ENCODE measurements at regions not wholly inside any gene's neighbourhood (a gene's known extent, or its start where the extent isn't known, plus 50 kb on each side); places are given as distances from the start of the nearest gene placed in this dataset.

- no peak overlapping the region for H3K27ac ChIP-seq (ENCODE audit: low read depth, low read length, poor library complexity, severe bottlenecking)
Observed at GRCh38 chr15:96027501-96027900, 303.0 kb upstream of the NR2F2 start.

GRCh38 chr15:96028620-96029019, 301.9 kb upstream of the NR2F2 start:
- Histone ChIP-seq H2AFZ (ENCODE audit: low read length) (no peak overlapping the region), H3K79me2 (ENCODE audit: insufficient read depth, low read length) (no peaks in the 10 kb centered on the region), H3F3A (ENCODE audit: insufficient read depth, low read length) (no peaks in the 10 kb centered on the region), H3K4me1 (ENCODE audit: insufficient read depth, low read length, severe bottlenecking) (no peaks in the 10 kb centered on the region), H3K27ac (ENCODE audit: low read depth, low read length, poor library complexity, severe bottlenecking) (no peak overlapping the region), H3K9ac (ENCODE audit: low read length) (no peak overlapping the region), H3K27me3 (ENCODE audit: insufficient read depth, low read length) (no peaks in the 10 kb centered on the region), H4K20me1 (ENCODE audit: insufficient read depth, low read length) (no peaks in the 10 kb centered on the region), H3K9me2 (ENCODE audit: low read depth, low read length) (no peaks in the 10 kb centered on the region), H3K4me2 (ENCODE audit: low read length) (no peak overlapping the region), H3K36me3 (ENCODE audit: insufficient read depth, low read length) (no peaks in the 10 kb centered on the region), H3K4me3 (ENCODE audit: low read depth, low read length, poor library complexity, severe bottlenecking) (no peak overlapping the region), H3K9me3 (ENCODE audit: low read length) (no peaks in the 10 kb centered on the region)
- TF ChIP-seq EZH2 (IDR thresholded peaks at IDR 0.05; ENCODE audit: borderline replicate concordance, low read length), result no peak
- TF ChIP-seq CTCF (IDR thresholded peaks at IDR 0.05; ENCODE audit: low read length), result no peak; the same call in 1 of the 2 replicates

More at GRCh38 chr15:96027501-96027900, 303.0 kb upstream of the NR2F2 start:
- no peaks in the 10 kb centered on the region for H3F3A ChIP-seq (ENCODE audit: insufficient read depth, low read length)
- no peaks in the 10 kb centered on the region for H3K27me3 ChIP-seq (ENCODE audit: insufficient read depth, low read length)
- TF ChIP-seq CTCF (IDR thresholded peaks at IDR 0.05; ENCODE audit: low read length), result no peak
- TF ChIP-seq EZH2 (IDR thresholded peaks at IDR 0.05; ENCODE audit: borderline replicate concordance, low read length), result no peak
- no peaks in the 10 kb centered on the region for H4K20me1 ChIP-seq (ENCODE audit: insufficient read depth, low read length)
- no peak overlapping the region for H2AFZ ChIP-seq (ENCODE audit: low read length)
- no peaks in the 10 kb centered on the region for H3K79me2 ChIP-seq (ENCODE audit: insufficient read depth, low read length)
- H3K9me2 ChIP-seq (ENCODE audit: low read depth, low read length), result no peaks in the 10 kb centered on the region
- no peak overlapping the region for H3K9ac ChIP-seq (ENCODE audit: low read length)
- H3K4me1 ChIP-seq (ENCODE audit: insufficient read depth, low read length, severe bottlenecking), result no peaks in the 10 kb centered on the region
- H3K4me2 ChIP-seq (ENCODE audit: low read length), result no peak overlapping the region
- H3K4me3 ChIP-seq (ENCODE audit: low read depth, low read length, poor library complexity, severe bottlenecking), result no peak overlapping the region
- no peaks in the 10 kb centered on the region for H3K36me3 ChIP-seq (ENCODE audit: insufficient read depth, low read length)
- H3K9me3 ChIP-seq (ENCODE audit: low read length), result no peaks in the 10 kb centered on the region

- TF ChIP-seq CTCF (IDR thresholded peaks at IDR 0.05; ENCODE audit: low read length) (no peak), EZH2 (IDR thresholded peaks at IDR 0.05; ENCODE audit: borderline replicate concordance, low read length) (no peak)
- H3K79me2 ChIP-seq (ENCODE audit: insufficient read depth, low read length), result no peaks in the 10 kb centered on the region
Observed at GRCh38 chr15:96029172-96029571, 301.3 kb upstream of the NR2F2 start.

More at GRCh38 chr15:96029172-96029571, 301.3 kb upstream of the NR2F2 start:
- no peak overlapping the region for H3K27ac ChIP-seq (ENCODE audit: low read depth, low read length, poor library complexity, severe bottlenecking)
- H2AFZ ChIP-seq (ENCODE audit: low read length), result no peak overlapping the region
- no peak overlapping the region for H3K9ac ChIP-seq (ENCODE audit: low read length)
- no peaks in the 10 kb centered on the region for H4K20me1 ChIP-seq (ENCODE audit: insufficient read depth, low read length)
- no peaks in the 10 kb centered on the region for H3K36me3 ChIP-seq (ENCODE audit: insufficient read depth, low read length)
- H3K4me3 ChIP-seq (ENCODE audit: low read depth, low read length, poor library complexity, severe bottlenecking), result no peak overlapping the region
- H3K9me2 ChIP-seq (ENCODE audit: low read depth, low read length), result no peaks in the 10 kb centered on the region
- H3K4me2 ChIP-seq (ENCODE audit: low read length), result no peak overlapping the region
- no peaks in the 10 kb centered on the region for H3K4me1 ChIP-seq (ENCODE audit: insufficient read depth, low read length, severe bottlenecking)
- no peaks in the 10 kb centered on the region for H3K27me3 ChIP-seq (ENCODE audit: insufficient read depth, low read length)
- no peaks in the 10 kb centered on the region for H3K9me3 ChIP-seq (ENCODE audit: low read length)
- no peaks in the 10 kb centered on the region for H3F3A ChIP-seq (ENCODE audit: insufficient read depth, low read length)
